HCT116 (cell line): ENCODE measurements at regions not wholly inside any gene's neighbourhood (a gene's known extent, or its start where the extent isn't known, plus 50 kb on each side); places are given as distances from the start of the nearest gene placed in this dataset.

ENCODE experiments used
- ATAC-seq: fragments of 200-7000 bp; cut with Tn5 transposase; 2 replicates; pipeline ENCODE4 v1.9.1; 2020; ENCODE audit warnings: mild to moderate bottlenecking, moderate library complexity
- BruUV-seq: library from RNA; stranded (reverse); fragments of 400-500 nt; replicated peaks from 2 replicates; lab custom pipeline; 2021; lab: Mats Ljungman, UMichigan
- CTCF ChIA-PET: fragments of 300-600 bp; sonication (Branson Sonifier 250); formaldehyde crosslinking; loops from one replicate; lab custom pipeline; 2021; ENCODE audit warnings: antibody characterized with exemption; lab: Charles Lee
- POLR2A ChIA-PET: fragments of 300-600, 350-600 bp; sonication (Branson Sonifier 250); formaldehyde crosslinking; loops from one replicate; lab custom pipeline; 2021; ENCODE audit warnings: antibody characterized with exemption; lab: Charles Lee
- RAD21 ChIA-PET, 2 experiments: fragments of 300-600 bp; sonication (Branson Sonifier 250); formaldehyde crosslinking; loops; one replicate each; lab custom pipeline; 2023; ENCODE audit warnings: low total read pairs in 2 of 2; ENCODE audit not compliant: uncharacterized antibody in 2 of 2, unreplicated experiment in 2 of 2, low non-redundant PET in 1 of 2; lab: Charles Lee
- DNase-seq: peaks from one replicate; pipeline ENCODE4 v3.0.0-alpha.2; 2010; ENCODE audit warnings: low read depth, low spot score
- H2AFZ ChIP-seq: fragments of 200-600 bp; shearing (Covaris generic), sonication (generic); 2 replicates; pipeline ENCODE4 v1.6.1; 2017; ENCODE audit warnings: low read depth, mixed run types, mixed read lengths, antibody characterized with exemption, low read length; ENCODE audit not compliant: poor library complexity, severe bottlenecking
- H3K27ac ChIP-seq: 2 replicates; pipeline ENCODE4 v1.5.1; 2012; ENCODE audit warnings: low read depth, low read length
- H3K27me3 ChIP-seq: fragments of 200-600 bp; sonication (generic); 2 replicates; pipeline ENCODE4 v1.6.1; 2016; ENCODE audit warnings: mixed run types, low read length, mixed read lengths; ENCODE audit not compliant: insufficient read depth
- H3K36me3 ChIP-seq, 2 experiments: fragments of 200-500 bp in 1 of 2; fragments of 200-600 bp in 1 of 2; sonication (Bioruptor generic) in 1 of 2; sonication (generic) in 1 of 2; 2 replicates each; pipeline versions ENCODE4 v1.5.1 to v1.6.1; 2014 to 2016; ENCODE audit warnings: low read length in 2 of 2, inconsistent platforms in 1 of 2, mixed read lengths in 1 of 2, mixed run types in 1 of 2; ENCODE audit not compliant: insufficient read depth in 2 of 2, control insufficient read depth in 1 of 2
- H3K4me1 ChIP-seq, 2 experiments: fragments of 200-600 bp in 1 of 2; sonication (generic) in 1 of 2; 2 replicates each; pipeline versions ENCODE4 v1.5.1 to v1.6.1; 2012 to 2017; ENCODE audit warnings: low read length in 2 of 2, inconsistent platforms in 1 of 2, mild to moderate bottlenecking in 1 of 2, mixed read lengths in 1 of 2, mixed run types in 1 of 2, moderate library complexity in 1 of 2; ENCODE audit not compliant: insufficient read depth in 2 of 2, control insufficient read depth in 1 of 2
- H3K4me2 ChIP-seq: fragments of 200-600 bp; sonication (generic); 2 replicates; pipeline ENCODE4 v1.6.1; 2017; ENCODE audit warnings: mixed run types, low read length, mixed read lengths
- H3K4me3 ChIP-seq, 2 experiments: fragments of 200-600 bp in 1 of 2; sonication (generic) in 1 of 2; replicated peaks in 1 of 2; 2 replicates each; pipeline ENCODE4 v1.5.1; 2011 to 2016; ENCODE audit warnings: low read length in 2 of 2, control low read depth in 1 of 2, low read depth in 1 of 2, mild to moderate bottlenecking in 1 of 2, mixed read lengths in 1 of 2, mixed run types in 1 of 2
- H3K79me2 ChIP-seq: fragments of 200-600 bp; sonication (generic); 2 replicates; pipeline ENCODE4 v1.6.1; 2017; ENCODE audit warnings: mild to moderate bottlenecking, mixed run types, low read length, moderate library complexity, mixed read lengths; ENCODE audit not compliant: insufficient read depth
- H3K9ac ChIP-seq: fragments of 200-600 bp; sonication (generic); 2 replicates; pipeline ENCODE4 v1.6.1; 2016; ENCODE audit warnings: low read length, mixed read lengths
- H3K9me2 ChIP-seq: fragments of 200-600 bp; sonication (generic), shearing (Covaris generic); 2 replicates; pipeline ENCODE4 v1.6.1; 2017; ENCODE audit warnings: mixed run types, mild to moderate bottlenecking, moderate library complexity; ENCODE audit not compliant: insufficient read depth
- H3K9me3 ChIP-seq, 2 experiments: fragments of 200-500 bp in 1 of 2; fragments of 200-600 bp in 1 of 2; sonication (Bioruptor generic) in 1 of 2; sonication (generic) in 1 of 2; 2 replicates each; pipeline ENCODE4 v1.6.1; 2014 to 2017; ENCODE audit warnings: low read length in 2 of 2, mixed read lengths in 2 of 2, inconsistent platforms in 1 of 2, low read depth in 1 of 2, mild to moderate bottlenecking in 1 of 2, mixed run types in 1 of 2, moderate library complexity in 1 of 2; ENCODE audit not compliant: control insufficient read depth in 1 of 2, insufficient read depth in 1 of 2
- H4K20me1 ChIP-seq: fragments of 200-600 bp; sonication (generic), shearing (Covaris generic); 2 replicates; pipeline ENCODE4 v1.6.1; 2017; ENCODE audit warnings: mixed run types, mild to moderate bottlenecking, moderate library complexity; ENCODE audit not compliant: insufficient read depth
- EGR1 ChIP-seq: IDR thresholded peaks from 2 replicates; pipeline ENCODE4 v1.6.1; 2012; ENCODE audit warnings: low read depth
- ELF1 ChIP-seq: IDR thresholded peaks from 2 replicates; pipeline ENCODE4 v1.6.1; 2012; ENCODE audit warnings: low read depth, borderline replicate concordance
- EZH2phosphoT487 ChIP-seq: fragments of 200-600 bp; IDR thresholded peaks from 2 replicates; pipeline ENCODE4 v1.6.1; 2018; ENCODE audit warnings: antibody characterized with exemption, borderline replicate concordance
- RAD21 ChIP-seq: IDR thresholded peaks from 2 replicates; pipeline ENCODE4 v1.6.1; 2012; ENCODE audit warnings: low read depth, mild to moderate bottlenecking
- SP1 ChIP-seq: IDR thresholded peaks from 2 replicates; pipeline ENCODE4 v1.6.1; 2012; ENCODE audit warnings: low read depth
- YY1 ChIP-seq: IDR thresholded peaks from 2 replicates; pipeline ENCODE4 v1.6.1; 2011; ENCODE audit warnings: low read length, low read depth, moderate library complexity, mild to moderate bottlenecking; ENCODE audit not compliant: insufficient replicate concordance; ENCODE audit errors: extremely low read depth
- intact Hi-C: fragments of 100-400 bp; cut with micrococcal nuclease; formaldehyde crosslinking; loops from 2 replicates; pipeline ENCODE4 v1.10.0; 2022
- TF ChIP-seq, protein P1 (sequence below): IDR thresholded peaks from 2 replicates; pipeline ENCODE4 v1.6.1; 2012
- TF ChIP-seq, protein P2 (sequence below): IDR thresholded peaks from 2 replicates; pipeline ENCODE4 v1.6.1; 2012
- TF ChIP-seq, protein P3 (sequence below): IDR thresholded peaks from 2 replicates; pipeline ENCODE4 v1.6.1; 2011; ENCODE audit warnings: mild to moderate bottlenecking, low read length, moderate library complexity; ENCODE audit not compliant: insufficient replicate concordance; ENCODE audit errors: extremely low read depth
- TF ChIP-seq, protein P4 (sequence below): IDR thresholded peaks from 2 replicates; pipeline ENCODE4 v1.6.1; 2012; ENCODE audit warnings: low read depth
- TF ChIP-seq, protein P5 (sequence below), 3 experiments: fragments of 200-600 bp in 1 of 3; sonication (generic) in 1 of 3; IDR thresholded peaks in 2 of 3; conservative IDR thresholded peaks in 1 of 3; 2 replicates each; pipeline ENCODE4 v1.5.1; 2012 to 2017; ENCODE audit warnings: low read depth in 2 of 3, low read length in 2 of 3, antibody characterized with exemption in 1 of 3, borderline replicate concordance in 1 of 3, control low read depth in 1 of 3, mild to moderate bottlenecking in 1 of 3, mixed read lengths in 1 of 3, mixed run types in 1 of 3, moderate library complexity in 1 of 3; ENCODE audit not compliant: insufficient read depth in 1 of 3

DNA sequence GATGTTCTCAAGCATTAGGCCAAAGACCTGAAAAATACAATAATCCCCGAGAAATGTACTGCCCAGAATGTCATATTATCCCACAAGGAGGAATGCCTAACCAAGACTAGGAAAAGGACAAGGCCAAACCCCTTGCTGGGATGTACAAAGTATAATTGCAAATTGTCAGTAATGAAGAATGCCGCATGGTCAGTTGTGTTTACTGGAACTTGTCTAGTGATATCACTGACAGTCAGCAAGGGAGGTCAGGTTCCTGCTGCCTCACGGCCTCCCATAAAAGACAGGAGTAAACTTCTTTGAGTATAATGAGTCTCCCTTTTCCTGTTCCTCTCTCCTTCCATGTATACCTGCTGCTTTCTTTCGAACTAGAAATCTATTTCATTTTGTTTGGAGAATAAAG is 222.8 kb downstream of the RHOU start:
- DNase-seq: no peak
- intact Hi-C loops: no loop called here
- ChIA-PET POLR2A (no interaction called here), CTCF (no interaction called here), RAD21 (no interaction called here)
- Histone ChIP-seq H3K9me2 (no peaks in the 10 kb centered on the region), H3K27ac (no peak overlapping the region), H3K9me3 (no peaks in the 10 kb centered on the region), H3K4me3 (no peak overlapping the region), H3K4me2 (no peak overlapping the region), H4K20me1 (no peaks in the 10 kb centered on the region), H3K36me3 (no peaks in the 10 kb centered on the region), H2AFZ (no peak overlapping the region), H3K4me1 (no peaks in the 10 kb centered on the region), H3K9ac (no peak overlapping the region), H3K27me3 (no peaks in the 10 kb centered on the region), H3K79me2 (no peaks in the 10 kb centered on the region)
- TF ChIP-seq, protein P1, sequence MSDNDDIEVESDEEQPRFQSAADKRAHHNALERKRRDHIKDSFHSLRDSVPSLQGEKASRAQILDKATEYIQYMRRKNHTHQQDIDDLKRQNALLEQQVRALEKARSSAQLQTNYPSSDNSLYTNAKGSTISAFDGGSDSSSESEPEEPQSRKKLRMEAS: no peak
- TF ChIP-seq, protein P2, sequence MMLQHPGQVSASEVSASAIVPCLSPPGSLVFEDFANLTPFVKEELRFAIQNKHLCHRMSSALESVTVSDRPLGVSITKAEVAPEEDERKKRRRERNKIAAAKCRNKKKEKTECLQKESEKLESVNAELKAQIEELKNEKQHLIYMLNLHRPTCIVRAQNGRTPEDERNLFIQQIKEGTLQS: no peak
- TF ChIP-seq SP1 (no peak), ELF1 (no peak), EGR1 (no peak)
- TF ChIP-seq, protein P3, sequence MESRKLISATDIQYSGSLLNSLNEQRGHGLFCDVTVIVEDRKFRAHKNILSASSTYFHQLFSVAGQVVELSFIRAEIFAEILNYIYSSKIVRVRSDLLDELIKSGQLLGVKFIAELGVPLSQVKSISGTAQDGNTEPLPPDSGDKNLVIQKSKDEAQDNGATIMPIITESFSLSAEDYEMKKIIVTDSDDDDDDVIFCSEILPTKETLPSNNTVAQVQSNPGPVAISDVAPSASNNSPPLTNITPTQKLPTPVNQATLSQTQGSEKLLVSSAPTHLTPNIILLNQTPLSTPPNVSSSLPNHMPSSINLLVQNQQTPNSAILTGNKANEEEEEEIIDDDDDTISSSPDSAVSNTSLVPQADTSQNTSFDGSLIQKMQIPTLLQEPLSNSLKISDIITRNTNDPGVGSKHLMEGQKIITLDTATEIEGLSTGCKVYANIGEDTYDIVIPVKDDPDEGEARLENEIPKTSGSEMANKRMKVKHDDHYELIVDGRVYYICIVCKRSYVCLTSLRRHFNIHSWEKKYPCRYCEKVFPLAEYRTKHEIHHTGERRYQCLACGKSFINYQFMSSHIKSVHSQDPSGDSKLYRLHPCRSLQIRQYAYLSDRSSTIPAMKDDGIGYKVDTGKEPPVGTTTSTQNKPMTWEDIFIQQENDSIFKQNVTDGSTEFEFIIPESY: no peak
- no TSS peak for BruUV-seq
- ATAC-seq: no peak

DNA sequence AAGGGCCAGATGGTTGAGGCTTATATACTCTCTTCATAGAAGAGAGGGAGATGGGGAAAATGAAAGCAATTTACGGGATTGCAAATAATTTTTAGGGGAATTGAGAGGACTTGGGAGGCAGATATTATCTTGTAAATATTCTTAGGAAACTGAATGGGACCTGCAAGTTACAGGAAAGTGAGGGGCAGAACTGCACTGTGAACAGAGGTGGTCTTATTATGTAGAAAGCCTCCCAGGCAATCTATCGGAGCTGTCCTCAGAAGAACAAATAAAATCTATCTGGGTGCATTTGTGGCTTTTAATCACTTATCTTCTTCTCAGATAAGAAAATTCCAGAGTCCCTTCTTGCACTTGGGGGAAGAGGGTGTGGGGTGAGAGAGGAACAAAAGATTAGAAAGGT is 223.5 kb downstream of the RHOU start:
- H3K27ac ChIP-seq: no peak overlapping the region
- no peak overlapping the region for H3K9ac ChIP-seq
- CTCF ChIA-PET: no interaction called here
- RAD21 ChIA-PET: no interaction called here
- DNase-seq (no peak), ATAC-seq (no peak)
- H2AFZ ChIP-seq: no peak overlapping the region
- H3K4me3 ChIP-seq: no peak overlapping the region
- no TSS peak for BruUV-seq
- H4K20me1 ChIP-seq: no peaks in the 10 kb centered on the region
- no peak overlapping the region for H3K4me2 ChIP-seq
- intact Hi-C loops: no loop called here
- H3K9me2 ChIP-seq: no peaks in the 10 kb centered on the region
- H3K9me3 ChIP-seq: no peaks in the 10 kb centered on the region
- no peaks in the 10 kb centered on the region for H3K79me2 ChIP-seq
- H3K4me1 ChIP-seq: peaks cover 0 to under 1% of the 10 kb centered on the region in 2 experiments; a peak in 1 of 4 replicates
- H3K36me3 ChIP-seq: no peaks in the 10 kb centered on the region
- POLR2A ChIA-PET: no interaction called here
- H3K27me3 ChIP-seq: no peaks in the 10 kb centered on the region
- TF ChIP-seq YY1: no peak
- TF ChIP-seq, protein P4, sequence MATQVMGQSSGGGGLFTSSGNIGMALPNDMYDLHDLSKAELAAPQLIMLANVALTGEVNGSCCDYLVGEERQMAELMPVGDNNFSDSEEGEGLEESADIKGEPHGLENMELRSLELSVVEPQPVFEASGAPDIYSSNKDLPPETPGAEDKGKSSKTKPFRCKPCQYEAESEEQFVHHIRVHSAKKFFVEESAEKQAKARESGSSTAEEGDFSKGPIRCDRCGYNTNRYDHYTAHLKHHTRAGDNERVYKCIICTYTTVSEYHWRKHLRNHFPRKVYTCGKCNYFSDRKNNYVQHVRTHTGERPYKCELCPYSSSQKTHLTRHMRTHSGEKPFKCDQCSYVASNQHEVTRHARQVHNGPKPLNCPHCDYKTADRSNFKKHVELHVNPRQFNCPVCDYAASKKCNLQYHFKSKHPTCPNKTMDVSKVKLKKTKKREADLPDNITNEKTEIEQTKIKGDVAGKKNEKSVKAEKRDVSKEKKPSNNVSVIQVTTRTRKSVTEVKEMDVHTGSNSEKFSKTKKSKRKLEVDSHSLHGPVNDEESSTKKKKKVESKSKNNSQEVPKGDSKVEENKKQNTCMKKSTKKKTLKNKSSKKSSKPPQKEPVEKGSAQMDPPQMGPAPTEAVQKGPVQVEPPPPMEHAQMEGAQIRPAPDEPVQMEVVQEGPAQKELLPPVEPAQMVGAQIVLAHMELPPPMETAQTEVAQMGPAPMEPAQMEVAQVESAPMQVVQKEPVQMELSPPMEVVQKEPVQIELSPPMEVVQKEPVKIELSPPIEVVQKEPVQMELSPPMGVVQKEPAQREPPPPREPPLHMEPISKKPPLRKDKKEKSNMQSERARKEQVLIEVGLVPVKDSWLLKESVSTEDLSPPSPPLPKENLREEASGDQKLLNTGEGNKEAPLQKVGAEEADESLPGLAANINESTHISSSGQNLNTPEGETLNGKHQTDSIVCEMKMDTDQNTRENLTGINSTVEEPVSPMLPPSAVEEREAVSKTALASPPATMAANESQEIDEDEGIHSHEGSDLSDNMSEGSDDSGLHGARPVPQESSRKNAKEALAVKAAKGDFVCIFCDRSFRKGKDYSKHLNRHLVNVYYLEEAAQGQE: no peak
- no peak for TF ChIP-seq RAD21
- TF ChIP-seq EZH2phosphoT487: no peak
- TF ChIP-seq, protein P5, sequence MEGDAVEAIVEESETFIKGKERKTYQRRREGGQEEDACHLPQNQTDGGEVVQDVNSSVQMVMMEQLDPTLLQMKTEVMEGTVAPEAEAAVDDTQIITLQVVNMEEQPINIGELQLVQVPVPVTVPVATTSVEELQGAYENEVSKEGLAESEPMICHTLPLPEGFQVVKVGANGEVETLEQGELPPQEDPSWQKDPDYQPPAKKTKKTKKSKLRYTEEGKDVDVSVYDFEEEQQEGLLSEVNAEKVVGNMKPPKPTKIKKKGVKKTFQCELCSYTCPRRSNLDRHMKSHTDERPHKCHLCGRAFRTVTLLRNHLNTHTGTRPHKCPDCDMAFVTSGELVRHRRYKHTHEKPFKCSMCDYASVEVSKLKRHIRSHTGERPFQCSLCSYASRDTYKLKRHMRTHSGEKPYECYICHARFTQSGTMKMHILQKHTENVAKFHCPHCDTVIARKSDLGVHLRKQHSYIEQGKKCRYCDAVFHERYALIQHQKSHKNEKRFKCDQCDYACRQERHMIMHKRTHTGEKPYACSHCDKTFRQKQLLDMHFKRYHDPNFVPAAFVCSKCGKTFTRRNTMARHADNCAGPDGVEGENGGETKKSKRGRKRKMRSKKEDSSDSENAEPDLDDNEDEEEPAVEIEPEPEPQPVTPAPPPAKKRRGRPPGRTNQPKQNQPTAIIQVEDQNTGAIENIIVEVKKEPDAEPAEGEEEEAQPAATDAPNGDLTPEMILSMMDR (IDR thresholded peaks at IDR 0.05 in 2 of 3, conservative IDR thresholded peaks at IDR 0.05 in 1 of 3; ENCODE audit: borderline replicate concordance in 1 of 3, insufficient read depth in 1 of 3, low read depth in 2 of 3, low read length in 2 of 3): no peak
